CD4-positive, alpha-beta T cell (primary cell): ENCODE measurements at regions not wholly inside any gene's neighbourhood (a gene's known extent, or its start where the extent isn't known, plus 50 kb on each side); places are given as distances from the start of the nearest gene placed in this dataset.

Source experiments
- ATAC-seq: fragments of 200-7000 bp; cut with Tn5 transposase; one replicate; pipeline ENCODE4 v1.10.0; 2022; ENCODE audit warnings: mild to moderate bottlenecking; ENCODE audit not compliant: poor library complexity
- CTCF ChIA-PET: fragments of 350-600 bp; sonication (Branson Sonifier 250); formaldehyde crosslinking; loops from one replicate; lab custom pipeline; 2021; ENCODE audit warnings: antibody characterized with exemption, inconsistent platforms; lab: Charles Lee
- POLR2A ChIA-PET: fragments of 350-600 bp; sonication (Branson Sonifier 250); formaldehyde crosslinking; loops from one replicate; lab custom pipeline; 2021; ENCODE audit warnings: antibody characterized with exemption, inconsistent platforms; lab: Charles Lee
- DNase-seq, 14 experiments: peaks; one replicate each; pipeline ENCODE4 v3.0.0-alpha.2; 2013 to 2020; ENCODE audit warnings: mixed read lengths in 2 of 14
- H3K27ac ChIP-seq, 2 donors: one replicate each; pipeline versions ENCODE4 v1.5.1 to v1.7.0; 2013; ENCODE audit warnings: low read length in 2 of 2, low read depth in 1 of 2, mild to moderate bottlenecking in 1 of 2
- H3K27me3 ChIP-seq, 2 experiments: 1 replicate in 1 of 2; 2 replicates in 1 of 2; pipeline versions ENCODE4 v1.6.1 to v1.7.0; 2013; ENCODE audit warnings: low read length in 2 of 2, control low read depth in 1 of 2, mild to moderate bottlenecking in 1 of 2, moderate library complexity in 1 of 2; ENCODE audit not compliant: insufficient read depth in 2 of 2, control insufficient read depth in 1 of 2
- H3K36me3 ChIP-seq: one replicate; pipeline ENCODE4 v1.6.1; 2013; ENCODE audit warnings: low read length, control low read depth; ENCODE audit not compliant: insufficient read depth
- H3K4me1 ChIP-seq: one replicate; pipeline ENCODE4 v1.6.1; 2013; ENCODE audit warnings: low read length, control low read depth; ENCODE audit not compliant: insufficient read depth
- H3K4me3 ChIP-seq: one replicate; pipeline ENCODE4 v1.5.1; 2013; ENCODE audit warnings: mild to moderate bottlenecking, low read length, moderate library complexity
- H3K9me3 ChIP-seq, 2 experiments: 1 replicate in 1 of 2; 2 replicates in 1 of 2; pipeline versions ENCODE4 v1.6.1 to v1.7.0; 2013; ENCODE audit warnings: low read length in 2 of 2, mild to moderate bottlenecking in 2 of 2, control low read depth in 1 of 2, moderate library complexity in 1 of 2; ENCODE audit not compliant: control insufficient read depth in 1 of 2, insufficient read depth in 1 of 2
- H3K27ac Mint-ChIP-seq: one replicate; pipeline ENCODE4 v1.8.0; 2020; ENCODE audit warnings: mixed read lengths
- H3K27me3 Mint-ChIP-seq: one replicate; pipeline ENCODE4 v1.8.0; 2021; ENCODE audit warnings: mixed read lengths
- H3K36me3 Mint-ChIP-seq: one replicate; pipeline ENCODE4 v1.8.0; 2021; ENCODE audit warnings: low read depth, mixed read lengths
- H3K4me1 Mint-ChIP-seq: one replicate; pipeline ENCODE4 v1.8.0; 2021; ENCODE audit warnings: low read depth, mixed read lengths
- H3K4me3 Mint-ChIP-seq: one replicate; pipeline ENCODE4 v1.8.0; 2020; ENCODE audit warnings: mild to moderate bottlenecking, mixed read lengths
- H3K9me3 Mint-ChIP-seq: one replicate; pipeline ENCODE4 v1.8.0; 2020; ENCODE audit warnings: mixed read lengths
- intact Hi-C, 2 experiments: fragments of 100-400 bp; cut with DNase I in 1 of 2; cut with micrococcal nuclease in 1 of 2; formaldehyde crosslinking; loops; one replicate each; pipeline versions ENCODE4 v1.15.1 to v1.9.0; 2023 to 2025; cut with DNase I, micrococcal nuclease
- TF ChIP-seq, protein P1 (sequence below): fragments of 200-600 bp; IDR thresholded peaks from one replicate; pipeline ENCODE4 v1.8.0; 2022; ENCODE audit warnings: antibody characterized with exemption, mild to moderate bottlenecking

DNA sequence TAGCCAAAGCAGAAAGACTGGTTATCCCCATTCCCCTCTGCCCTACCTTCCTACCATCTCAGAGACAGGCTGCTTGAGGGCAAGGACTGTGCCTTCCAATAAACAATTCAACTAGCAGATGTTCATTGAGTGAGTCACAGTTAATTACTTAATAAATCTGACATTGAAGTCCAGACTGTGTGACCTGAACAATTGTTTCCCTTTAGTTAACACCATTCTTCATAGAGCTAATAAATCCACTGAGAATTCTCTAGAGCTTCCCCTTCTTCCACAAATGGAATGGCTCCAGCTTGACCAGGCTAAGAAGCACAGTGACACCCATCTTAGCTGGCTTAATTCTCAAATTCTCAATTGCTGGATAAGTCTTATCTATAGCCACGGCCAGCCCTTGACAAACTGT lies 61.9 kb upstream of the GJA5 start:
- H3K4me3 ChIP-seq = no peak overlapping the region
- H3K9me3 Mint-ChIP-seq = no peaks in the 10 kb centered on the region
- no peak overlapping the region for H3K27ac ChIP-seq
- no peaks in the 10 kb centered on the region for H3K4me1 ChIP-seq
- DNase-seq (no peak), ATAC-seq (no peak)
- no peaks in the 10 kb centered on the region for H3K9me3 ChIP-seq
- intact Hi-C loops = no loop called here
- H3K4me3 Mint-ChIP-seq = no peak overlapping the region
- TF ChIP-seq, protein P1, sequence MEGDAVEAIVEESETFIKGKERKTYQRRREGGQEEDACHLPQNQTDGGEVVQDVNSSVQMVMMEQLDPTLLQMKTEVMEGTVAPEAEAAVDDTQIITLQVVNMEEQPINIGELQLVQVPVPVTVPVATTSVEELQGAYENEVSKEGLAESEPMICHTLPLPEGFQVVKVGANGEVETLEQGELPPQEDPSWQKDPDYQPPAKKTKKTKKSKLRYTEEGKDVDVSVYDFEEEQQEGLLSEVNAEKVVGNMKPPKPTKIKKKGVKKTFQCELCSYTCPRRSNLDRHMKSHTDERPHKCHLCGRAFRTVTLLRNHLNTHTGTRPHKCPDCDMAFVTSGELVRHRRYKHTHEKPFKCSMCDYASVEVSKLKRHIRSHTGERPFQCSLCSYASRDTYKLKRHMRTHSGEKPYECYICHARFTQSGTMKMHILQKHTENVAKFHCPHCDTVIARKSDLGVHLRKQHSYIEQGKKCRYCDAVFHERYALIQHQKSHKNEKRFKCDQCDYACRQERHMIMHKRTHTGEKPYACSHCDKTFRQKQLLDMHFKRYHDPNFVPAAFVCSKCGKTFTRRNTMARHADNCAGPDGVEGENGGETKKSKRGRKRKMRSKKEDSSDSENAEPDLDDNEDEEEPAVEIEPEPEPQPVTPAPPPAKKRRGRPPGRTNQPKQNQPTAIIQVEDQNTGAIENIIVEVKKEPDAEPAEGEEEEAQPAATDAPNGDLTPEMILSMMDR = no peak
- no peak overlapping the region for H3K27ac Mint-ChIP-seq
- H3K36me3 ChIP-seq = no peaks in the 10 kb centered on the region
- ChIA-PET CTCF (no interaction called here), POLR2A (no interaction called here)
- no peaks in the 10 kb centered on the region for H3K27me3 Mint-ChIP-seq
- no peaks in the 10 kb centered on the region for H3K27me3 ChIP-seq
- no peaks in the 10 kb centered on the region for H3K4me1 Mint-ChIP-seq
- no peaks in the 10 kb centered on the region for H3K36me3 Mint-ChIP-seq

- Mint-ChIP-seq H3K27me3 (peaks cover 5% of the 10 kb centered on the region), H3K36me3 (no peaks in the 10 kb centered on the region), H3K9me3 (no peaks in the 10 kb centered on the region), H3K4me3 (no peak overlapping the region), H3K4me1 (no peaks in the 10 kb centered on the region), H3K27ac (no peak overlapping the region)
- Histone ChIP-seq H3K4me3 (no peak overlapping the region), H3K36me3 (no peaks in the 10 kb centered on the region), H3K9me3 (no peaks in the 10 kb centered on the region), H3K27ac (no peak overlapping the region), H3K4me1 (no peaks in the 10 kb centered on the region), H3K27me3 (no peaks in the 10 kb centered on the region)
- TF ChIP-seq, protein P1 = no peak
- intact Hi-C loops = no loop called here
- ChIA-PET POLR2A (no interaction called here), CTCF (no interaction called here)
- ATAC-seq (no peak), DNase-seq (no peak)
Observed at GRCh38 chr1:147824001-147824400, 63.6 kb upstream of the GJA5 start.

GRCh38 chr1:147824798-147825197 lies 64.4 kb upstream of the GJA5 start:
- no peak overlapping the region for H3K27ac ChIP-seq
- H3K27ac Mint-ChIP-seq = no peak overlapping the region
- H3K36me3 Mint-ChIP-seq = no peaks in the 10 kb centered on the region
- H3K27me3 ChIP-seq = no peaks in the 10 kb centered on the region
- DNase-seq (no peak), ATAC-seq (no peak)
- no peaks in the 10 kb centered on the region for H3K4me1 ChIP-seq
- H3K4me1 Mint-ChIP-seq = no peaks in the 10 kb centered on the region
- POLR2A ChIA-PET = no interaction called here
- no peaks in the 10 kb centered on the region for H3K9me3 ChIP-seq
- no peaks in the 10 kb centered on the region for H3K9me3 Mint-ChIP-seq
- H3K27me3 Mint-ChIP-seq = peaks cover 5% of the 10 kb centered on the region
- intact Hi-C loops = no loop called here
- H3K4me3 ChIP-seq = no peak overlapping the region
- H3K4me3 Mint-ChIP-seq = no peak overlapping the region
- TF ChIP-seq, protein P1 = no peak
- no peaks in the 10 kb centered on the region for H3K36me3 ChIP-seq
- CTCF ChIA-PET = no interaction called here
